ENCODE measurements at regions not wholly inside any gene's neighbourhood (a gene's known extent, or its start where the extent isn't known, plus 50 kb on each side); places are given as distances from the start of the nearest gene placed in this dataset.

- Histone ChIP-seq H3K9me3 (peaks cover 0 to 22% (median 19%) of the 10 kb centered on the region in 3 donors), H3K36me3 (no peaks in the 10 kb centered on the region), H3K27ac (no peak overlapping the region), H3K4me1 (no peaks in the 10 kb centered on the region), H3K4me3 (no peak overlapping the region), H3K27me3 (no peaks in the 10 kb centered on the region)
- DNase-seq, result no peak
- intact Hi-C loops (cut with DNase I), result no loop called here
- 56 to 58% methylated on average over 6 of the region's 6 CpGs for WGBS, 2 donors
- TF ChIP-seq CTCF (IDR thresholded peaks at IDR 0.05) (no peak), POLR2A (IDR thresholded peaks at IDR 0.05) (no peak)
Observed at GRCh38 chr12:127179176-127179575, 1087.8 kb upstream of the TMEM132C start.

- Histone ChIP-seq H3K9me3 (peaks cover 0 to 14% (median 9%) of the 10 kb centered on the region in 3 donors), H3K4me3 (no peak overlapping the region), H3K36me3 (no peaks in the 10 kb centered on the region), H3K27me3 (no peaks in the 10 kb centered on the region), H3K27ac (no peak overlapping the region), H3K4me1 (no peaks in the 10 kb centered on the region)
- intact Hi-C loops (cut with DNase I), result no loop called here
- 82 to 85% methylated on average over 6 of the region's 6 CpGs for WGBS, 2 donors
- no peak for DNase-seq
- TF ChIP-seq CTCF (IDR thresholded peaks at IDR 0.05) (no peak), POLR2A (IDR thresholded peaks at IDR 0.05) (no peak)
Observed at GRCh38 chr12:127182018-127182417, 1085.0 kb upstream of the TMEM132C start.

- 81 to 95% methylated on average over 1 of the region's 1 CpG for WGBS, 2 donors
- TF ChIP-seq POLR2A (IDR thresholded peaks at IDR 0.05) (no peak), CTCF (IDR thresholded peaks at IDR 0.05) (no peak)
- Histone ChIP-seq H3K27me3 (peaks cover 0 to 6% (median 0%) of the 10 kb centered on the region in 4 donors), H3K4me1 (no peaks in the 10 kb centered on the region), H3K4me3 (no peak overlapping the region), H3K9me3 (peaks cover 0 to 5% (median 0%) of the 10 kb centered on the region in 3 donors), H3K36me3 (no peaks in the 10 kb centered on the region), H3K27ac (no peak overlapping the region)
- intact Hi-C loops (cut with DNase I), result no loop called here
- DNase-seq, result no peak
Observed at GRCh38 chr12:127189992-127190391, 1077.0 kb upstream of the TMEM132C start.

- Histone ChIP-seq H3K4me1 (no peaks in the 10 kb centered on the region), H3K36me3 (no peaks in the 10 kb centered on the region), H3K27ac (no peak overlapping the region), H3K27me3 (peaks cover 0 to 6% (median 0%) of the 10 kb centered on the region in 4 donors), H3K9me3 (peaks cover 0 to 5% (median 0%) of the 10 kb centered on the region in 3 donors), H3K4me3 (no peak overlapping the region)
- WGBS, 2 donors, result 13 to 21% methylated on average over 2 of the region's 2 CpGs
- DNase-seq, result no peak
- TF ChIP-seq CTCF (IDR thresholded peaks at IDR 0.05) (no peak), POLR2A (IDR thresholded peaks at IDR 0.05) (no peak)
- intact Hi-C loops (cut with DNase I), result no loop called here
Observed at GRCh38 chr12:127191129-127191528, 1075.8 kb upstream of the TMEM132C start.

GRCh38 chr12:127192391-127192790 lies 1074.6 kb upstream of the TMEM132C start:
- peaks cover 0 to 5% (median 0%) of the 10 kb centered on the region in 3 donors for H3K9me3 ChIP-seq
- intact Hi-C loops (cut with DNase I), result no loop called here
- H3K4me3 ChIP-seq, result no peak overlapping the region
- H3K36me3 ChIP-seq, result no peaks in the 10 kb centered on the region
- no peak for TF ChIP-seq CTCF (IDR thresholded peaks at IDR 0.05)
- no peak for TF ChIP-seq POLR2A (IDR thresholded peaks at IDR 0.05)
- no peak for DNase-seq
- peaks cover 0 to 6% (median 0%) of the 10 kb centered on the region in 4 donors for H3K27me3 ChIP-seq
- WGBS, 2 donors, result 57 to 61% methylated on average over 3 of the region's 3 CpGs
- H3K27ac ChIP-seq, result no peak overlapping the region
- no peaks in the 10 kb centered on the region for H3K4me1 ChIP-seq
